ENCODE measurements at regions not wholly inside any gene's neighbourhood (a gene's known extent, or its start where the extent isn't known, plus 50 kb on each side); places are given as distances from the start of the nearest gene placed in this dataset.

DNA sequence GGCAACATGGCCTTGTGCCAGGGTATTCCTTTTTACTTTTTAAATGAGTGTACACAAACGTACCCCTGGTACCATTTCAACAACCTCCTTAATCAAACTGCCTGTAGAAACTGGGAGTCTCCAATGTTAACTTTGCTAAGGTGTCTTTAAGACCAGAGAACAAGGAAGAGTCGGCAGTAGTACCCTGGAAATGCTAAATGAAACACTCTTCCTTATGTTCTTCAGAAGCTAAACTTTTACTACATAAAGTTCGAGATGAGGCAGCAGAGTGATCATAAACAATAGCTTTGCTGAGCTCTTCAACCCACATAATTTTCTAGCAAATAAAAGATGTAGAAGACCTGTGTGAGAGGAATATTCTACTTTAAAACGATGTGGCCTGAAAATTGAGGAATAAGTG, 297.7 kb upstream of the NRIP1 start:
- no peak for DNase-seq (ENCODE audit: low read depth in 4 of 4, low spot score in 3 of 4)

DNA sequence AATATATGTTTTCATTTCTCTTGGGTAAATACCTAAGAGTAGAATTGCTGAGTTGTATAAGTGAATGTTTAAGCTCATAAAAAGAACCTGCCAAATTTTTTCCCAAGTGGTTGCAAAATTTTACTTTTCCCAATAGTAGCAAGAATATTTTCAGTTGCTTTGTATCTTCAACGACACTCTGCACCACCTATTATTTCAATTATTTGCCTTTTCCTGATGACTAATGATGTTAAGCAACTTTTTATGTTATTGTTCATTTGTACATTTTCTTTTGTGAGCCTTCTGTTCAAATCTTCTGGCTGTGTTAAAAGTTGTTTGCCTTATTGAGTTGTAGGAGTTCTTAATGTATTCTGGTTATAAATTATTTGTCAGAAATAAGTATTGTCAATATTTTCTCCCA, 299.1 kb upstream of the NRIP1 start:
- no peak for DNase-seq (ENCODE audit: low read depth in 4 of 4, low spot score in 3 of 4)

DNA sequence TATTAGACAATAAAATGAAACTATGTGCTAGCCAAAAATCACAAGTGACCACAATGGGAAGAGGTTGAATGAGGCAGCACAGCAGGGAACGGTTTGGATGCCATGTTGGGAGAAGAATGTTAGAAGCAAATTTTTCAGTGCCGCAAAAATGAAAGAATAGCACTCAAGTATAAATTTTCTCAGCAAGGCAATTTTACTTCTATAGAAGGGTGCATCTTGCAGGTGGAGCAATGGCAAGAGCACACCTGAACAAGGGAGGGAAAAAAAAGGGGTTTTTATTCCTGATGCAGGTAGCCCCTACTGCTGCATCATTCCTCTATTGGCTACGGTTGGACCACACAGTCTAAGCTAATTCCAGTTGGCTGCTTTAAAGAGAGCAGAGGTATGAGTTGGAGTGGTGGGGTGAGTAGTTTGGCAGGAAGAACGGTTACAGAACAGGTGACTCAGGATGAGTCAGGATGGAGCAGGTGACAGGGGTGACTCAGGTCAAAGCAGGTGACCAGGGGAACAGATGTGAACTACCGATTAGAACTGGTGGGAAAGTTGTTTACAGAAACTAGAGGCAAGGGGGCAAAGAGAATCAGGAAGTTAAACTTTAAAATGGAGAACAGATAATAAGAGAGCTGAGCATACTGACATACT, 301.1 kb upstream of the NRIP1 start:
- DNase-seq (ENCODE audit: low read depth in 4 of 4, low spot score in 3 of 4): no peak

DNA sequence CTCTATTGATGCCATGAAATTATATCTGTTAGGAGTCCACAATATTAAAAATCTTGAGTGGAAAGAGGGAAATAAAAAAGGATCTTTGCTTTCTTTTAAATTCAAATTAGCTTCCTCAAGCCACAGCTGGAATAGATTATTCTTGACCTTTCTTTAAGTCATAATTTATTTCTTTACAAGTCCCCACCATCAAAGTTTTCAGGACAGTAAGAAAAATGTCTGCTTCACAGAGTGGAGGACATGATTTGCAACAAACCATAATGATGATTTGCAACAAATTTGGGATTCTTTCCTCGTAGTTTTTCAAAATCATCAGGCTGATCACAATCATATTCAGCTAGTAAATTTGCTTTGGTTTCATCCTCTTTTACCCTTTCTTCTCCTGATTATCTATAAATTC, 301.8 kb upstream of the NRIP1 start:
- DNase-seq (ENCODE audit: low read depth in 4 of 4, low spot score in 3 of 4): no peak

DNA sequence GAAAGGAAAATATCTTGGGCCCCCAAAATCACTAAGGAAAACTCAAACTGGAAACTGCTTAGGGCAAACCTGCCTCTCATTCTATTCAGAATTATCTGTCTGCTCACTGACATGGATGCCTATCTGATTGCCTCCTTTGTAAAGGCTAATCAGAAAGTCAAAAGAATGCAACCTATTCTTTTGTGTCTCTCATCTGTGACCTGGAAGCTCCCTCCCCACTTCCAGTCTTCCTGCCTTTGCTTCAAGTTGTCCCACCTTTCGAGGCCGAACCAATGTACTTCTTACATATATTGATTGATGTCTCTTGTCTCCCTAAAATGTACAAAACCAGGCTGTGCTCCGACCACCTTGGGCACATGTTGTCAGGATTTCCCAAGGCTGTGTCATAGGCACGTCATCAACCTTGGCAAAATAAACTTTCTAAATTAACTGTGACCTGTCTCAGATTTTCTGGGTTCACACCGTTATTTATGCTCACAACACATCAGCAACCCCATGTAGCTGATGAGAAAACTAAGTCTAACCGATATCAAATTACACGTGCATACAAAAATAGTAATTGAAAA, 302.3 kb upstream of the NRIP1 start:
- no peak for DNase-seq (ENCODE audit: low read depth in 4 of 4, low spot score in 3 of 4)

DNA sequence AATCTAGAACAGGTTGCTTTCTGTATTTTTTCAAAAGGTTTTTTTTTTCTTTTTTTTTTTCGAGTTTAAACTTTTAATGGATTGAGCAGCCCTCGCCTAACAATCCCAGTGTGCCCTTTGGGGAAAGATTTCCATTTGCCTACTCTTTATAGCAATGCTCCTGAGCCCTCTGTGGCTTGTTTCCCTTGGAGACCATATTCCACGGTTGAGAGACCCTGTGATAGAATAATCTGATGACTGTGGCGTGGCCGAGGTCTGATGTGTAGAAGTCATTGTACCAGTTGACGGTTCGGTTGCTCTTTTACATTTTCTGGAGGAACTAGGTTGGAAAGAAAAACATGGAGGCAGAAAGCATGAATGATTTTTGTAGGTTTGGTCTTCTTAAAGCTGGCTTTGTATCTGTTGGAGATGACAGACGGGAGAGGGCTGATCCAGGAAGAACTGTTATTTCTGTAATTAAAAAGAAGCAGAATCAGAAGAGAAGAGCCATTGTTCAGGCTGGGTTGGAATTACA, 305.7 kb upstream of the NRIP1 start:
- no peak for DNase-seq (ENCODE audit: low read depth in 4 of 4, low spot score in 3 of 4)

DNA sequence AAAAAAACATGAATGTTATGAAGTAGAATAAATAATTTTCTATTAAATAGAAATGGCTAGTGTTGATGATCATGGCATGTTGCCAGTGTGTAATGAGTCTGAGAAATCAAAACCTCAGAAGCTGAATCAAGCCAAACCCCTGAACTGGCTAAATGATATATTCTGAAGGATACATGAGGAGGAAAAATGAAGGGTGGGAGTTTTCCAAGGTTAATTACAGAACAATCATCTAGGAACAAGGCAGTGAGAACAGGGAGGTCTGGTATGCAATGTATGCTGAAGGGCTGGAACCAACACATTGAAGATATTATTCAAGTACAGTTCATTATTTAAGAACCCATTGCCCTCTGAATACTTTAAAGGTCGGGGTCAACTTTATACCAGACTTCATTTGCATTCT, 309.1 kb upstream of the NRIP1 start:
- DNase-seq (ENCODE audit: low read depth in 4 of 4, low spot score in 3 of 4): no peak

DNA sequence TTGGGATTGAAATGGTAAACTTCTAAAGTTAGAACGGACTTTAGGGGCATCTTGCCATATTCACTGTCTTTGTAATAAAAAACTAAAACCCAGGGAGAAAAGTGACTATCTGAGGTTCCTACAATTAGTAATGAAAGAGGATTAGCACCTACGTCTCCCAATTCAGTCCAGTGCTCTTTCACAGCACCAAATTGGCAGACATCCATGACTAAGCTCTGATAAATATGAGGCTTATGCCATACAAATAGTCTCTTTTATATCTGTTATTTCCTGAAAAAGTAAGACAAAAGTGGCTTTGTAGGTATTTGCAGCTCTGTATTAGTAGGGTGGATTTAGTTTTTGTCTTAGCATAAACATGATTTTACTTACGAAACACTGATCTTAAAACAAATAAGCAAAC, 315.0 kb upstream of the NRIP1 start:
- no peak for DNase-seq (ENCODE audit: low read depth in 4 of 4, low spot score in 3 of 4)

DNA sequence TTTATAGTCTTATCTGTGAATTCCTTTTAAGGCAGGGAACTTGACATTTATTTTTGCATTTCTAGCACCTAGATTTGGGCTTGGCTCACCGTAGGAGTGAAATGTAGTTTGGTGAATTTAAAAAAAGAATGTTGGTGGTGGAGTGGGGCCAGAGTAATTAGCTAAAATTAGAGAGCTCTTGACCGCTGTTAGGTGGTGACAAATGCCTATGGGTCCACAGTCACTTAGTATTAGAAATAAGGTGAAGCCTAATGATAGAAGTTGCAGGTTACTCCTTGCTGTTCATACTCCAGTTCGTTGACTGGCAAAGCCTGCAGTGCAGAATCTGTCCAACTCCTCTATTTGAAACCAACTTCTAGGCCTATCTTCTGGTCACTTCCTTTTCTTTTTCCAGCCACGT, 318.8 kb upstream of the NRIP1 start:
- no peak for DNase-seq (ENCODE audit: low read depth in 4 of 4, low spot score in 3 of 4)

DNA sequence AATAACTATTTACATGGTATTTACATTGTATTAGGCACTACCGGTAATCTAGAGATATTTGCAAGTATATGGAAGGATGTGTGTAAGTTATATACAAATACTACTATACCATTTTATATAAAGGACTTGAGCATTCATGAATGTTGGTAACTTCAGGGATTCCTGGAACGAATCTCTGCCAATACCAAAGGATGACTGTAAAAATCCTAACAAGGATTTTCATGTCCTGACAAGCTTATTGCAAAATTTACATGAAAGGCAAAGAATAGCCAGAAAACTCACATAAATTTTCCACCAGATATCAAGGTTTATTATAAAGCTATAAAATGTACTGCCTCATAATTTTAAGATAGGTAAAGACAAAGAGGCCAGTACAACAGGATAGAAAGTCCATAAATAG, 325.2 kb upstream of the NRIP1 start:
- DNase-seq (ENCODE audit: low read depth in 4 of 4, low spot score in 3 of 4): no peak

- DNase-seq (ENCODE audit: low read depth in 4 of 4, low spot score in 3 of 4): no peak
These were observed 332.5 kb upstream of the NRIP1 start for GRCh38 chr21:15397258-15397657.

DNA sequence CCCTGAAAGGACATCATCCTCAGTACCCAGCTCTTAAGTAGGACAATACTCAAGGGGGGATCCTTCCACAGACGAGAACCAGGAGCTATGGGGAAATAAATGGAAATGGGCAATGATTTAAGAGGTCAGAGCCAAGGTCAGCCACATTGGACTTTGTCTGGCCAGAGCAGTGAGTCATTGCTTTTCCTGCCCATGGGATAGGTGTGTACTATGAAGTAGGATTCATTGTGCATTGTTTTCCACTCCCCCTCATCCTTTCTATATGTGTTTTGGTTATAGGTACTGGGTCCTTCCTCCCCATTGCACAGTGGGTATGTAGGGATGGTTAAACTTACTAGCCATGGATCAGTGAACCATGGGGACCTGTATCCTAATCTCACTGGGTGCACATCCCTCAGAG, 328.9 kb upstream of the USP25 start:
- DNase-seq (ENCODE audit: low read depth in 4 of 4, low spot score in 3 of 4): no peak

DNA sequence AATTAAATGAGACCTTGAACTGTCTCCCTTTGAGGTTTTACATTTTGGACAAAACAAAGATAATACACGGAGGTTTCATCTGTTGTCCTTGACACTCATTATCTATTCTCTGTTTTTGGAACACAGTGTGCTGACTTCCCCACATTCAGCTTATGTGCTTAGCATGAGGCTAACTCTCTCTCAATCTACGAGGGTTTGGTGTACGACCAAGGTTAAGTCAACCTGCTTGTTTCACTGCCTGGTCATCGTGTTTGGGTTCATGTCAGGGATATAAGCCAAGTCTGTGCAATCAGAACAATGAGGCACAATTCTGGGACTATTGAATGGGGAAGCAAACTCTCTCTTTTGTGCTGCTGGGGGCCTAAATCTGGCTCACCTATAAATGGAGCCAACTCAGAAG, 328.5 kb upstream of the USP25 start:
- DNase-seq (ENCODE audit: low read depth in 4 of 4, low spot score in 3 of 4): no peak

GRCh38 chr21:15405214-15405613, 324.6 kb upstream of the USP25 start:
- no peak for DNase-seq (ENCODE audit: low read depth in 4 of 4, low spot score in 3 of 4)

- no peak for DNase-seq (ENCODE audit: low read depth in 4 of 4, low spot score in 3 of 4)
These were observed 323.0 kb upstream of the USP25 start for GRCh38 chr21:15406791-15407190.

- DNase-seq (ENCODE audit: low read depth in 4 of 4, low spot score in 3 of 4): no peak
These were observed 322.2 kb upstream of the USP25 start for GRCh38 chr21:15407585-15407984.

- no peak for DNase-seq (ENCODE audit: low read depth in 4 of 4, low spot score in 3 of 4)
These were observed 321.7 kb upstream of the USP25 start for GRCh38 chr21:15408089-15408488.

- no peak for DNase-seq (ENCODE audit: low read depth in 4 of 4, low spot score in 3 of 4)
These were observed 320.8 kb upstream of the USP25 start for GRCh38 chr21:15409031-15409430.

- DNase-seq (ENCODE audit: low read depth in 4 of 4, low spot score in 3 of 4): no peak
These were observed 318.9 kb upstream of the USP25 start for GRCh38 chr21:15410853-15411252.

DNA sequence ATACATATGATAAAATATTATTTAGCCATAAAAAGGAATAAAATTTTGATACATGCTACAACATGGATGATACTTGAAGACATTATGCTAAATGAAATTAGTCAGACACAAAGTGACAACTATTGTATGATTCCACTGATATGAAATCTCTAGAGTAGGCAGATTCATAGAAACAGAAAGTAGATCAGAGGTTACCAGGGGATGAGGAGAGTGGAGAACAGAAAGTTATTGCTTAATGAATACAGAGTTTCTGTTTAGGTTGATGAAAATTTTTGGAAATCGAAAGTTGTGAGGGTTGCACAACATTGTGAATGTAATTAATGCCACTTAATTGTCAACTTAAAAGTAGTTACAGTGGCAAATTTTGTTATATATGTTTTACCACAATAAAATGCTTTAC, 315.7 kb upstream of the USP25 start:
- DNase-seq (ENCODE audit: low read depth in 4 of 4, low spot score in 3 of 4): no peak

DNA sequence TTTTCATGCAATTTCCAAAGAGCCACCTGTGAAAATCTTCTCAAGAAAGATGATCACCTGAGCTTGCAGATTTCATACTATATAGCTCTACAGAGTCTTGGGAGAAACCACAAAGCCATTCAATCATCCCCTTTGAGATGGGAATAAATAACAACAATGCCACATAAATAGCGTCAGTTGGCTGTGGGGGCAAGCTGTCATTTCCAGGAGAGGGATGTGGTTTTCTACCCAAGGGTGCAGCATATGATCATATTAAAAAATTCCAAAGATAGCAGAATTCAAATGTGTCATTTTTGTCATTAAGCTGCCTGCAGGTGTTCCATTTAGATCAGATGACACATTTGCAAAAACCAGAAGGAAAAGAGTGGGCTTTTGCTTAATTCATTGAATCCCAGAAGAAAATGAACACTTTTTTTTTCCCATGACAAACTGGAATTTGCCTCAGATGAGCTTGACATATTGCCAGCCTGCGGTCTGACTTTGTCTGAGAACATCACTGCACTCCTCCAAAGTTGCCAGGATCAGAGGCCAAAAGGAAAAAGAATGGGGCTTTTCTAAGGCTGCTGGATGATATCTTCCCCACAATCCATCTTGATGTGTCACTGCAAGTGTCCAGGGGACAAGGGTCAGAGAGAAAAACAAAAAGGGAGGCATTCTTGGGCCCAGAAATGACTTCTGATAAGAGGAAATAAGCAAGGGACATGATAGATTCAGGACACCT, 314.1 kb upstream of the USP25 start:
- DNase-seq (ENCODE audit: low read depth in 4 of 4, low spot score in 3 of 4): no peak

DNA sequence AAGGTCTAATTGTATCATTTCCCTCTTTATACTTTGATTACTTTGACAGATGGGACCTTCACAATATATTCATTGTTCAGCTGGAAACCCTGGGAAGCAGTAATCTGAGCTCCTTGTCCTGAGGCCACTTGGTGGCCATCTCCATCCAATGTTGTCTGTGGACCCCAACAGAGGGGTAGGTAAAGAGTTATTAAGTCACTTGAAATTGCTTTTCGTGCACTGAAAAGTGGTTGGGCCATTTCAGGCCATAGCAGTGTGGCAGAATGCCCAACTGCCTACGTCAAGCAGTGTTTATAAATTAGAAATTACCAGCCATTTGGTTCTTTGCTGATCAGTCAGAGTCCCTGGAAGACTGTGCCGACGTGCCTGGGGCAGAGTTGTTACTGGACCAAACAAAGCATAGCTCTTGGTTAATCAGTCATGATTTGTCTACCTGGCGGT, 308.3 kb upstream of the USP25 start:
- DNase-seq (ENCODE audit: low read depth in 4 of 4, low spot score in 3 of 4): no peak
